SK-N-MC (cell line): ENCODE measurements at regions not wholly inside any gene's neighbourhood (a gene's known extent, or its start where the extent isn't known, plus 50 kb on each side); places are given as distances from the start of the nearest gene placed in this dataset.
"Not testable (repeated sequence)": the region's sequence is repeated elsewhere in the genome, so short reads cannot be mapped to it uniquely, and the experiment has no call there.

Experiments
- DNase-seq: peaks from one replicate; pipeline ENCODE4 v3.0.0-alpha.2; 2011; ENCODE audit warnings: low read depth, low spot score
- H3K27ac ChIP-seq: fragments of 200-600 bp; sonication (generic); 2 replicates; pipeline ENCODE4 v1.5.1; 2016; ENCODE audit warnings: mixed run types
- H3K36me3 ChIP-seq: fragments of 200-600 bp; sonication (generic); 2 replicates; pipeline ENCODE4 v1.6.1; 2017; ENCODE audit warnings: antibody characterized with exemption, low read length, mixed read lengths; ENCODE audit not compliant: insufficient read depth
- H3K4me3 ChIP-seq: fragments of 200-600 bp; sonication (generic); 2 replicates; pipeline ENCODE4 v1.5.1; 2016
- H3K9ac ChIP-seq: fragments of 200-600 bp; sonication (generic); 2 replicates; pipeline ENCODE4 v1.8.0; 2017; ENCODE audit warnings: mixed run types, mixed read lengths; ENCODE audit not compliant: insufficient read length
- H3K9me3 ChIP-seq: fragments of 200-600 bp; sonication (generic); 2 replicates; pipeline ENCODE4 v1.6.1; 2017; ENCODE audit warnings: low read depth, mild to moderate bottlenecking, antibody characterized with exemption, low read length, moderate library complexity, mixed read lengths
- EZH2 ChIP-seq: fragments of 200-600 bp; sonication (generic); IDR thresholded peaks from one replicate; pipeline ENCODE4 v1.6.1; 2017; ENCODE audit warnings: antibody characterized with exemption
- FOXP2 ChIP-seq: optimal IDR thresholded peaks from 2 replicates; pipeline ENCODE3; 2011; ENCODE audit warnings: mild to moderate bottlenecking, moderate library complexity; ENCODE audit not compliant: insufficient read depth; ENCODE audit errors: extremely low read length, control extremely low read depth
- POLR2AphosphoS5 ChIP-seq: IDR thresholded peaks from 2 replicates; pipeline ENCODE4 v1.6.1; 2012; ENCODE audit warnings: mild to moderate bottlenecking, low read depth, low read length, borderline replicate concordance

DNA sequence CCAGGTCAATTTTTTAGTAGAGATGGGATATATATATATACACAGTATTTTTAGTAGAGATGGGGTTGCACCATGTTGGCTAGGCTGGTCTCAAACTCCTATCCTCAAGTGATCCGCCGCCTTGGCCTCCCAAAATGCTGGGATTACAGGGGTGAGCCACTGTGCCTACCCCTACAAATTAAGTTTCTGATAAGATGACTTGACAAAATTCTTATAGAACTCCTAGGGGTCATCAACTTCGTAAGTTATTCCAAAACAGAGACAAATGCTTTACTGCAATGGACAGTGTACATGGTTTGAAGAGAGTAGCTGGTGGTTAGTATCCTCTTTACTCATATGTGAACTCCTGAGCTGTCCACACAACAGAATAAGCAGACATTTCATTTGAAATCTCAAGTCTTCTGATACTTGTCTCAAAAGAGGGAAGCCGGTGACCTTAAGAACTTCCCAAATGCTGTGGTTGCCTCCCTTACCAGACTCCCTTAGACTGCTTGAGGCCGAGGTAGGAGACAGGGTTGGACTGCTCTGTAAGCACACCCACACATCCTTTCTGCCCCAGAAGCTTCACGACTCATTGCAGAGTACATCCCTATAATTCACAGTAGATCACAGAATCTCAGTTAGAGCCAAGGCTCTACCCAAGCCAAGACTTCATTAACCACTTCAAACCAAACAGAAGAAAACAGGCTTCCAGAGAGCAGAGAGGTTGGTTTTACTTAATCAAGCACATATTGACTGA, 244.1 kb upstream of the IRF2BP2 start:
- no peak for TF ChIP-seq EZH2
- no peak for TF ChIP-seq FOXP2
- no peak for TF ChIP-seq POLR2AphosphoS5
- no peaks in the 10 kb centered on the region for H3K36me3 ChIP-seq
- H3K9me3 ChIP-seq = no peaks in the 10 kb centered on the region
- no peak overlapping the region for H3K27ac ChIP-seq
- H3K9ac ChIP-seq = no peak overlapping the region
- no peak for DNase-seq
- H3K4me3 ChIP-seq = no peak overlapping the region

DNA sequence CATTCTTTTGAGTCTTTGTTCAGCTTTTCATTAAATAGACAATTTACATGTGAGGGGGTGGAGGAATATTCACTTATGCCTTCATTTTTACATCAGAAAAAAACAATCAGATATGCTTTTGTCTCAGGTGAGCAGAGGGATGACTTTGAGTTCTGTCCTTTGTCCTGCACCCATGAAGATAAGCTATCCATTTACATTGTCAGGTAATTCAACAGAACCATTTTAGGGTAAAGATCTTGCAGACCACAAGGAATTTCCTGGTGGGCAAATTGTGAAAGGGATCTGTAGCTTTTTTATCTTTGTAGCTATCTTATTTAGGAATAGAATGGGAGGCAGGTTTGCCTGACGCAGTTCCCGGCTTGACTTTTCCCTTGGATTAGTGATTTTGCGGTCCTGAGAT, 242.7 kb upstream of the IRF2BP2 start:
- no peak overlapping the region for H3K9ac ChIP-seq
- TF ChIP-seq FOXP2 = no peak
- no peak for TF ChIP-seq POLR2AphosphoS5
- no peak for TF ChIP-seq EZH2
- H3K36me3 ChIP-seq = no peaks in the 10 kb centered on the region
- no peaks in the 10 kb centered on the region for H3K9me3 ChIP-seq
- no peak overlapping the region for H3K4me3 ChIP-seq
- H3K27ac ChIP-seq = no peak overlapping the region
- DNase-seq = no peak

DNA sequence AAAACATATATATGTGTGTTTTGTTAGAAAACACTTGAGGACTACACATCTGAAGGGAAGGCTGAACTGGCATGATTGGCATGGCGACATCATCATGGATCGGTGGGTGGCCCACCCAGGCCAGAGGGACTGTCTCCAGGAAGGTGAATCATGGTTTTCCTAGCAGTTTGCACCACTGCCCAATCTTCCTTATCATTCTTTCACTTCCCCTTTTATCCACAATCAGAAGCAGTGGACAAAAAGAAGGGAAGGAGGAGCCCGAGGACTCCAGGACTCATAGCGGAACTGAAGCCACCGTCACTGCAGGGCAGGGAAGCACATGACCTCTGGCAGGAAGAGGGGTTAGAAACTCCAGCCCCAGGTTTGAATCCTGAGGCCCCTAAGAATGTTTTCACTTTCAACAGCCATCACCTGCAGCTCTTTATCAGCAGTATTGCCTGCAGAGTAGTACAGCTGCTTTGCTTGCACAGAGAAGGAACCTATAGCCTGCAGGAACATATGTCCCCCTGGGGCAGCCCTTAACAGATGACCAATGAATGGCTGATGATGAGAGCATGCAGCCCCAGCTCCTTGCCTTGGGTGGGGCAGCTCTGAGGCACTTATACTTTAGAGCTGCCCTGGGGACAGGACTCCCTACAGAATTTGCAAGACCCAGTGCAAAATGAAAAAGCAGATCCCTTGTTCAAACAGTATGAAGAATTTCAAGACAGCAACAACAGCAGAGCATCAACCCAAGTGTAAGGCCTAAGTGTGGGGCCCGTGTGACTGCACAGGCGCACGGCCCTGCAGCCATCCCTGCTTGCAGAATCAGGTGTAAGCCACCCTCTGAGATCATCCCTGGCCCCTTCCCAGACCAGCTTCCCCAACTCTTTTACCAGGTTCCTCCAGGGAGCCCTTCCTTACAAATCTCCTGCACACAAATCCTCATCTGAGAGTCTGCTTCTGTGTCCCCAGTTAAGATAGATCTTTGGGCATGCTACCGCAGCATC, 241.8 kb upstream of the IRF2BP2 start:
- no peak for TF ChIP-seq POLR2AphosphoS5
- TF ChIP-seq FOXP2 = no peak
- TF ChIP-seq EZH2 = no peak
- no peaks in the 10 kb centered on the region for H3K36me3 ChIP-seq
- DNase-seq = no peak
- H3K27ac ChIP-seq = no peak overlapping the region
- no peak overlapping the region for H3K9ac ChIP-seq
- H3K4me3 ChIP-seq = no peak overlapping the region
- H3K9me3 ChIP-seq = no peaks in the 10 kb centered on the region

DNA sequence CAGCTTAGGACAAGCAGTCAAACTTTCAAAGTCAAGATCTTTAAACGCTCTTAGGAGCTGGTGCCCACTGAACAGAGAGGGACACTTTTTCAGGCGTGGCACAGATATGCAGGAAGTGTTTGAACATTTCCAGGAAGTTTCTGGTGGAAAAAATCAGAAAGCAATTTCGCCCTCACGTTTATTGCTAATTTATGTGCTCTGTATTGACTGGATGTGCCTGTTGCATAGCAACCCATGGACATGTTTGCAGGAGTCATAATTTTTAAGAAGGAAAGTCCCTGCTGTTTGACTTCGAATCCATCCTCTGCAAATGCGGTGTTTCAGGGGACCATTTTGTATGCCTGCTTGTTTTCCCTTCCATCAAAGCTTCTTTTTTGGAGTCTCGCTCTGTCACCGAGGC, 239.9 kb upstream of the IRF2BP2 start:
- H3K27ac ChIP-seq = no peak overlapping the region

DNA sequence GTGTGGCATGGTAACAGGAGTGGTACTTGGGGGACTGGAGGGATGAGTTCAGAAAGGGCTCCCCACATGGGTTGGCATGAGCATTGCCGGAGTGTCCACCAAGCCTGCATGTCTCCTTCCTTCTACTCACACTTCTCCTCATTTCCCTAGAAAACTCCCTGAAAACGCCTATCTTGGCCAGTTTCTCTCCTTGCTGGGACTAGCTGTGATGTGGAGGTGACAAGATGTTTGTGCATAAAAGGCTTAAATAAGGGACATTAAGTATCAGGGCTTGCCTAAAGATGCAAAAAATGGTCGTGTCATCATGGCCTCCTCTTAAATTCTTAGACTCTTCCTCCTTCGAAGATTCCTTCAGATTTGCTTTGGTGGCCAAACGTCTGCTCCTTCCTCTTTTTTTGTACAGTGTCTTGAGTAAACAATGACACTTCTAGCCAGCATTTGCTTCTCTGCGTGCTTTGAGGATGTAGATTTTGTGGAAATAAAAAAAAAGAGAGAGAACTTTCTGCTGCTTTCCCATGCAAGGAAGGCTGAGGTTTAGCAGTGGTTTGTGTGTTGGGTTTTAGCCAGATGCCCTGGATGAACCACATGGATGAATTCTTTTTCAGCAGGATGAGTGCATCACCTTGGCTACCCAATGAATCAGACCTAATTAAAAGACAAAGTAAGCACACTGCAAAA, 239.1 kb upstream of the IRF2BP2 start:
- DNase-seq = no peak
- H3K9ac ChIP-seq = no peak overlapping the region
- no peak for TF ChIP-seq FOXP2
- no peak overlapping the region for H3K27ac ChIP-seq
- no peak overlapping the region for H3K4me3 ChIP-seq
- H3K36me3 ChIP-seq = no peaks in the 10 kb centered on the region
- no peaks in the 10 kb centered on the region for H3K9me3 ChIP-seq

More for the DNA sequence above, 239.9 kb upstream of the IRF2BP2 start:
- DNase-seq = no peak
- Histone ChIP-seq H3K4me3 (no peak overlapping the region), H3K36me3 (no peaks in the 10 kb centered on the region), H3K9me3 (no peaks in the 10 kb centered on the region), H3K9ac (no peak overlapping the region)
- TF ChIP-seq FOXP2 (no peak), POLR2AphosphoS5 (no peak), EZH2 (no peak)

DNA sequence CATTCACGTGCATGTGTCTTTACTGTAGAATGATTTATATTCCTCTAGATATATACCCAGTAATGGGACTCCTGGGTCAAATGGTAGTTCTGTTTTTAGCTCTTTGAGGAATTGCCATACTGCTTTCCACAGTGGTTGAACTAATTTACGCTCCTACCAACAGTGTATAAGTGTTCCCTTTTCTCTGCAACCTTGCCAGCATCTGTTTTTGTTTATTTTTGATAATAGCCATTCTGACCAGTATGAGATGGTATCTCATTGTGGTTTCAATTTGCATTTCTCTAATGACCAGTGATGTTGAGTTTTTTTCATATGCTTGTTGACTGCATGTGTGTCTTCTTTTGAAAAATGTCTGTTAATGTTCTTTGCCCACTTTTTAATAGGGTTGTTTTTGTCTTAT, 236.8 kb upstream of the IRF2BP2 start:
- not testable (repeated sequence) for H3K4me3 ChIP-seq, H3K36me3 ChIP-seq, H3K9me3 ChIP-seq, DNase-seq, H3K9ac ChIP-seq, H3K27ac ChIP-seq

DNA sequence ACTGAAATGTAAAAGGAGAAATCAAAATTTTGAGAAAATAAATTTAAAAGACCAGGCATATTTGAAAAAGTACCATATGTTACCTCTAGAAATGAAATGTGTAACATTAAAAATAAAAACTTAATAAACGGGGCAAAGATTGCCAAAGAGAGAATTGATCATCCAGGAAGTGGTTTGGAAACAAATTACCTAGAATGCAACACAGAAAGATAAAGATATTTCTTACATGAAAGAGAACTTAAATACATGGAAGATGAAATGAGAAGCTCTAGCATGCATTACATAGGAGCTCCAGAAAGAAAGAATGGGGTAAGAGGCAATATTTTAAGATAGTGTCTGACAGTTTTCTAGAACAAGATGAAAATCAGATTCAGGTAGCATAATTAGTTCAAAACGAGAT, 235.9 kb upstream of the IRF2BP2 start:
- Histone ChIP-seq H3K4me3 (no peak overlapping the region), H3K9me3 (no peaks in the 10 kb centered on the region), H3K27ac (no peak overlapping the region), H3K9ac (no peak overlapping the region), H3K36me3 (no peaks in the 10 kb centered on the region)
- DNase-seq = no peak
- no peak for TF ChIP-seq POLR2AphosphoS5
- TF ChIP-seq FOXP2 = no peak
- no peak for TF ChIP-seq EZH2

DNA sequence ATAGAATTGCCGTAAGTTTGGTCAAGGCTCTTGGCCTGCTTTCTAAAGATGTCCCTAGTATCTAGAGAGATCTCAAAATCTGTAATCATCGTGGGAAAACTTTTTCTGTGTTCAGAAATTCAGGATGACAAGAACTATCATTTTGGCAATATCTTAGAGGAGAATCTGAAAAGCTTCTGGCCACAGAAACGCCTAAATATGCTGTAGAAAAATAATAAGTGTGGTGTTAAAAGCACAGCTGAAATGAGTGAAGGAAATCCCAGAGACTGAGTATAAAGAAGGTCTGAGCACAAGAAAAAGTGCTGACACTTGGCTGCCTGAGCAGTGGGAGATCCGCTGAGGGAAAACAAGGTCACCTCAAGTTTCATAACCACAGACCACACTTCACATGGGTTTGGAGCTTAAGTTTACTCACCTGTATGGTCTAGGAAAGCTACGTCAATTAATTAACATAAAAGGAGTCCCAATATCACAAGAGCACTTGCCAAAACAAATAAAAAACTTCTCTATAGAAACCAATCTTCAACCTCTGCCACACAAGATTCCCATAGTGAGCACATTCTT, 235.2 kb upstream of the IRF2BP2 start:
- H3K4me3 ChIP-seq = no peak overlapping the region
- DNase-seq = no peak
- no peak overlapping the region for H3K27ac ChIP-seq

More for the DNA sequence above, 235.2 kb upstream of the IRF2BP2 start:
- H3K9me3 ChIP-seq = no peaks in the 10 kb centered on the region
- H3K9ac ChIP-seq = no peak overlapping the region
- H3K36me3 ChIP-seq = no peaks in the 10 kb centered on the region
- TF ChIP-seq POLR2AphosphoS5 (no peak), EZH2 (no peak), FOXP2 (no peak)
